ENCODE measurements at regions not wholly inside any gene's neighbourhood (a gene's known extent, or its start where the extent isn't known, plus 50 kb on each side); places are given as distances from the start of the nearest gene placed in this dataset.

DNA sequence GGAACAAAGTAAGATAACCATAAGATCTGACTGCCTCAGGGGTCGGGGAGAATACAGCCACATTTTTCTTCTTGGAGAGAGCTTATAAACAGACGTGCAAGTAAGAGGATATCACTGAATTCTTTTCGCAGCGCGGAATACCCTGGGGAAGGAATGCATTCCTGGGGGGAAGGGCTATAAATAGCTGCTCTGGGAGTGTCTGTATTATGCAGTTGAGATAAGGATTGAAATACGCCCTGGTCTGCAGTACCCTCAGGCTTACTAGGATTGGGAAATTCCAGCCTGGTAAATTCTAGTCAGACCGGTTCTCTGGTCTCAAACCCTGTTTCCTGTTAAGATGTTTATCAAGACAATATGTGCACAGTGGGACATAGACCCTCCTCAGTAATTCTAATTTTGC is 1491.7 kb upstream of the RAG2 start:
- FAIRE-seq, result no peak
- DNase-seq (ENCODE audit: insufficient read length, low spot score), result no peak
- TF ChIP-seq, protein P1, sequence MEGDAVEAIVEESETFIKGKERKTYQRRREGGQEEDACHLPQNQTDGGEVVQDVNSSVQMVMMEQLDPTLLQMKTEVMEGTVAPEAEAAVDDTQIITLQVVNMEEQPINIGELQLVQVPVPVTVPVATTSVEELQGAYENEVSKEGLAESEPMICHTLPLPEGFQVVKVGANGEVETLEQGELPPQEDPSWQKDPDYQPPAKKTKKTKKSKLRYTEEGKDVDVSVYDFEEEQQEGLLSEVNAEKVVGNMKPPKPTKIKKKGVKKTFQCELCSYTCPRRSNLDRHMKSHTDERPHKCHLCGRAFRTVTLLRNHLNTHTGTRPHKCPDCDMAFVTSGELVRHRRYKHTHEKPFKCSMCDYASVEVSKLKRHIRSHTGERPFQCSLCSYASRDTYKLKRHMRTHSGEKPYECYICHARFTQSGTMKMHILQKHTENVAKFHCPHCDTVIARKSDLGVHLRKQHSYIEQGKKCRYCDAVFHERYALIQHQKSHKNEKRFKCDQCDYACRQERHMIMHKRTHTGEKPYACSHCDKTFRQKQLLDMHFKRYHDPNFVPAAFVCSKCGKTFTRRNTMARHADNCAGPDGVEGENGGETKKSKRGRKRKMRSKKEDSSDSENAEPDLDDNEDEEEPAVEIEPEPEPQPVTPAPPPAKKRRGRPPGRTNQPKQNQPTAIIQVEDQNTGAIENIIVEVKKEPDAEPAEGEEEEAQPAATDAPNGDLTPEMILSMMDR (IDR thresholded peaks at IDR 0.05; ENCODE audit: insufficient read depth, missing control alignments), result no peak

DNA sequence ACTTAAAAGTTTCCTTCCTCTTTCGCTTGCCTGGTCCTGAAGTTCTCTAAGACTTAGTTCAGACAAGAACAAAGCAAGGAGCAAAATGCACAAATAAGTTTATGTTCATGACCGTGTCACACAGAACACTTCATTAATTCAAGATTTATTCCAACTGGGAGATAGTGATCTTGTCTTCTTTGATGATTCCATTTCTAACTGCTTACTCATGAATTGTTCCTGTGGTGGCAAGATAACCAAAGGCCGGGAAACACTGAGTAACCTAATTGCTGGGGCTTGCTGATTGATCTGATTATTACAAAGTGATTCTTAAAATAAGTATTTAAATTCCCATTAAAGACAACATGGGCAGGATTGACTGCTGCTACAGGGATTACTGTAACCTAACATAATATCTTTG is 1462.9 kb upstream of the RAG2 start:
- FAIRE-seq (no peak), DNase-seq (ENCODE audit: insufficient read length, low spot score) (no peak)
- TF ChIP-seq, protein P1 (IDR thresholded peaks at IDR 0.05; ENCODE audit: insufficient read depth, missing control alignments), result no peak

DNA sequence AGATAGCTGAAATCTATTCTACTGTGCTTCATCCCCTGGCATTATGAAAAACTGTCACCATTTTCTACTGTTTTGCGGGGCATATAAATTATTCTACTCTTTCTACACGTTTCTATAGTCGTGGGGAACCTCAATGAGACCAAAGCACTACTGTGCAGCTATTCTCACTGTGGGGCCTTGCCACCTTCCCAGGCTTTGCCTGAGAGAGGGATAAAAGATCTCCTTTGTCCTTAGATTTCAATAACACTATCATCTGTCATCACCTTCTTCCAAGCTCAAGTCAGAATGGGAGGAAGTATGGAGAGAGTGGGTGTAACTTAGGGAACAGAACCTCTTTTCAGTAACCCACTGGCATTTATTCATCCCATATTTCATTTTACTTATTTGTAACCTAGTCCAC is 1462.1 kb upstream of the RAG2 start:
- TF ChIP-seq, protein P1 (IDR thresholded peaks at IDR 0.05; ENCODE audit: insufficient read depth, missing control alignments), result no peak
- FAIRE-seq (no peak), DNase-seq (ENCODE audit: insufficient read length, low spot score) (no peak)

DNA sequence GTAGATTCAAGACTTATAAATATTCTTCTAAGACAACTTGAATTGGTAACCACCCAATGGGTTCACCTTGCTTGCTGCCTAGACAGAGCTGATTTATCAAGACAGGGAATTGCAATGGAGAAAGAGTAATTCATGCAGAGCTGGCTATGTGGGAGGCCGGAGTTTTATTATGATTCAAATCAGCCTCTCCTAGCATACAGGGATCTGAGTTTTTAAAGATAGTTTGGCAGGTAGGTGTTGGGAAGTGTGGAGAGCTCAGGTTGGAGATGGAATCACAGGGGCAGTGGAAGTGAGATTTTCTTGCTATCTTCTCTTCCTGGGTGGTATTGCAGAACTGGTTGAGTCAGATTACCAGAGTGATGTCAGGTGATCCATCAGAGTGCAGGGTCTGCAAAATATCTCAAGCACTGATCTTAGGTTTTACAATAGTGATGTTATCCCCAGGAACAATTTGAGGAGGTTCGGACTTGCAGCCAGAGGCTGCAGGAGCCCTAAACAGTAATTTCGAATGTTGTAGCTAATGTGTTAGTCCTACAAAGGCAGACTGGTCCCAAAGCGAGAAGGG is 1448.6 kb upstream of the RAG2 start:
- FAIRE-seq, result no peak
- DNase-seq (ENCODE audit: insufficient read length, low spot score), result no peak
- TF ChIP-seq, protein P1 (IDR thresholded peaks at IDR 0.05; ENCODE audit: insufficient read depth, missing control alignments), result no peak

DNA sequence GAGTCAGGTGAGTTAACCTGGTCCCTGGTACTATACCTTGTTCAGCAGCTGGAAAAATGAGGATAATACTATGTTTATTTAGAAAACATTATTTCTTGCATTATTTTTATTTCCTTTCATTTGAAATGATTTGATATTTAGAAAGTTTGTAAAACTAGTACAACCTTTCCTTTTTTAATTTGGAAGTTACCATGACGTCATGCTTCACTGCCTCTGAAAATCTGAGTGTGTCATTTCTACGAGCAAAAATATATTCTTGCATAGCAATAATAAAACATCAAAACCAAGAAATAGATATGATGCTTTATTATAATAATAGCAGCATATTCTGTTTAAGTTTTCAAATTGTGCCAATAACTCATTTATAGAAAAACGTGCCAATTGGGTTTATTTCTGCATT is 1445.0 kb upstream of the RAG2 start:
- TF ChIP-seq, protein P1 (IDR thresholded peaks at IDR 0.05; ENCODE audit: insufficient read depth, missing control alignments), result no peak
- DNase-seq (ENCODE audit: insufficient read length, low spot score), result no peak
- no peak for FAIRE-seq

DNA sequence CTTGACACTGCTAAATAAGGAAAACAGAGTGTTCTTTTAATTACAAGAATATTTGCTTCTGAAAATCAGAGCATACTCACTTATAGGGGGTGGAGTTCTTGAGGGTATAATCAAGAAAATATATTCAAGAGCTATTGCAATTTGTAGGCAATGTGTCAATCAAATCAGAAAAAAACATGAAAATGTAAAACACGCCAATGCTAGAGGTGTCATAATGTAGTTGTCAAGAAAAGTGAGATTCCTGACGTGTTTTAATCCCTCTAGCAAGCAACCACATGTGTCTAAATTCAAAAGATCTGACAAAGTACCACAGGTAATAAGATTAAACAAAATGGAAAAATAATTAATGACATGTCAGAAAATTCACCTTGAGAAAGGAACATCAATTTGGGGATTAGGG is 1440.7 kb upstream of the RAG2 start:
- TF ChIP-seq, protein P1 (IDR thresholded peaks at IDR 0.05; ENCODE audit: insufficient read depth, missing control alignments), result no peak
- DNase-seq (ENCODE audit: insufficient read length, low spot score), result no peak

DNA sequence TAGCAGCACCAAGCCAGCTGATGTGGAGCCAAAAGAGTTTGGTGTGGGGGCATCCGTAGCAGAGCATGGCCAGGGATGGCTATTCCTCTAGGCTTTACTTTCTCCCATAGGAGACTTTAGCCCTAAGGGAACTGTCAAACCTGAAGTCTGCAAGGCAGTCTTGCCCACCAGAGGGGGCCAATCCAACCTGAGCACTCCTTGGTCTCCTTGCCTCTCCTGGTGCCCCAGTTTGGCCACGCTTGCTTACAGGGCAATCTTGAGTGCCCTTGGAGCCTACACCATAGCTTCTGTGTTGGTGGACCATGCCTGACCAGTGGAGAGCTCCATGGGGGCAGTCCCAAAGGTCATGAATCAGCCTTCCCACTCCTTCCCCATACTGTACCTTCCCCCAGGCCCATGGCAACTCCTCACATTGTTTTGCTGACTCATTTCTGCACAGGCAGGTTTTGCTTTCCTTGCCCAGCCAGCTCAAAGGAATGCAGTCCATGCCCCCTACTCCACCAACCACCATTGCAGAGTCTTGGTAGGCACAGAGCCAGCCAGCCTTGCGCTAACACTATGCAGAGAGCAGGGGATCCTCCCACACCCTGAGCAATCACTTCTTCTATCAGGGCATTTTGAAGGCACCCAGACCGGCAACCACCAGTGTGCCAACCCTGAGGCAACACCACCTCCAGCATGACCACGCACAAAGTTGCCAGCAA is 1421.2 kb upstream of the RAG2 start:
- TF ChIP-seq, protein P1 (IDR thresholded peaks at IDR 0.05; ENCODE audit: insufficient read depth, missing control alignments), result no peak
- no peak for DNase-seq (ENCODE audit: insufficient read length, low spot score)
- FAIRE-seq, result no peak

More for the DNA sequence above, 1440.7 kb upstream of the RAG2 start:
- no peak for FAIRE-seq
